ENCODE measurements at regions not wholly inside any gene's neighbourhood (a gene's known extent, or its start where the extent isn't known, plus 50 kb on each side); places are given as distances from the start of the nearest gene placed in this dataset.

- H3K27ac ChIP-seq (ENCODE audit: low read length), result no peak overlapping the region
- BruUV-seq (replicated peaks), result no TSS peak
- ATAC-seq (no peak), DNase-seq (ENCODE audit: low read depth, low spot score) (no peak)
- ChIA-PET CTCF (no interaction called here), POLR2A (no interaction called here)
- H3K27me3 ChIP-seq (ENCODE audit: control insufficient read depth, insufficient read depth, low read length), result no peaks in the 10 kb centered on the region
- no peaks in the 10 kb centered on the region for H3K36me3 ChIP-seq (ENCODE audit: control insufficient read depth, insufficient read depth, low read length)
- H3K9me3 ChIP-seq (ENCODE audit: control insufficient read depth, insufficient read depth, low read depth, low read length), result no peaks in the 10 kb centered on the region
- in situ Hi-C loops (cut with HindIII; ENCODE audit: low pct_unique_long_range_greater_than_20kb, low sequenced_read_pairs) (no loop called here), intact Hi-C loops (cut with micrococcal nuclease; ENCODE audit: unreplicated experiment) (no loop called here)
- H3K4me3 ChIP-seq (ENCODE audit: low read depth in 2 of 2, low read length in 2 of 2), result no peak overlapping the region
- TF ChIP-seq SIN3A (IDR thresholded peaks at IDR 0.05; ENCODE audit: borderline replicate concordance, insufficient read depth, low read depth, low read length), result no peak
- TF ChIP-seq CTCF (IDR thresholded peaks at IDR 0.05), result no peak
- no peak for TF ChIP-seq POLR2AphosphoS5 (IDR thresholded peaks at IDR 0.05; ENCODE audit: low read depth, low read length)
- no peak for TF ChIP-seq TCF7L2 (IDR thresholded peaks at IDR 0.05; ENCODE audit: low read depth, low read length)
- no peak for TF ChIP-seq REST (IDR thresholded peaks at IDR 0.05; ENCODE audit: insufficient read depth in 1 of 2, low read depth in 2 of 2, low read length in 1 of 2)
- H3K4me1 ChIP-seq (ENCODE audit: control insufficient read depth, insufficient read depth, low read length), result no peaks in the 10 kb centered on the region
Measured at GRCh38 chr2:67318563-67318962, 78.6 kb upstream of the ETAA1 start.

GRCh38 chr2:67318993-67319481 lies 78.1 kb upstream of the ETAA1 start:
- Histone ChIP-seq H3K36me3 (ENCODE audit: control insufficient read depth, insufficient read depth, low read length) (no peaks in the 10 kb centered on the region), H3K9me3 (ENCODE audit: control insufficient read depth, insufficient read depth, low read depth, low read length) (no peaks in the 10 kb centered on the region), H3K4me3 (ENCODE audit: low read depth in 2 of 2, low read length in 2 of 2) (no peak overlapping the region), H3K4me1 (ENCODE audit: control insufficient read depth, insufficient read depth, low read length) (no peaks in the 10 kb centered on the region), H3K27me3 (ENCODE audit: control insufficient read depth, insufficient read depth, low read length) (no peaks in the 10 kb centered on the region; the same call in 1 of the 2 replicates), H3K27ac (ENCODE audit: low read length) (no peak overlapping the region)
- no TSS peak for BruUV-seq (replicated peaks)
- no peak for TF ChIP-seq REST (IDR thresholded peaks at IDR 0.05; ENCODE audit: insufficient read depth in 1 of 2, low read depth in 2 of 2, low read length in 1 of 2)
- no peak for TF ChIP-seq TCF7L2 (IDR thresholded peaks at IDR 0.05; ENCODE audit: low read depth, low read length)
- no peak for TF ChIP-seq CTCF (IDR thresholded peaks at IDR 0.05)
- TF ChIP-seq POLR2AphosphoS5 (IDR thresholded peaks at IDR 0.05; ENCODE audit: low read depth, low read length), result no peak
- TF ChIP-seq SIN3A (IDR thresholded peaks at IDR 0.05; ENCODE audit: borderline replicate concordance, insufficient read depth, low read depth, low read length), result no peak
- in situ Hi-C loops (cut with HindIII; ENCODE audit: low pct_unique_long_range_greater_than_20kb, low sequenced_read_pairs), result no loop called here
- ChIA-PET CTCF (no interaction called here), POLR2A (no interaction called here)
- no peak for ATAC-seq
- no peak for DNase-seq (ENCODE audit: low read depth, low spot score)
- intact Hi-C loops (cut with micrococcal nuclease; ENCODE audit: unreplicated experiment), result no loop called here
